ENCODE measurements at regions not wholly inside any gene's neighbourhood (a gene's known extent, or its start where the extent isn't known, plus 50 kb on each side); places are given as distances from the start of the nearest gene placed in this dataset.

GRCh38 chr5:1961952-1962595, 79.3 kb upstream of the IRX4 start:
- no peak overlapping the region for H3K27ac ChIP-seq
- TF ChIP-seq CTCF (IDR thresholded peaks at IDR 0.05) (no peak), ZFX (IDR thresholded peaks at IDR 0.05; ENCODE audit: borderline replicate concordance) (no peak)

DNA sequence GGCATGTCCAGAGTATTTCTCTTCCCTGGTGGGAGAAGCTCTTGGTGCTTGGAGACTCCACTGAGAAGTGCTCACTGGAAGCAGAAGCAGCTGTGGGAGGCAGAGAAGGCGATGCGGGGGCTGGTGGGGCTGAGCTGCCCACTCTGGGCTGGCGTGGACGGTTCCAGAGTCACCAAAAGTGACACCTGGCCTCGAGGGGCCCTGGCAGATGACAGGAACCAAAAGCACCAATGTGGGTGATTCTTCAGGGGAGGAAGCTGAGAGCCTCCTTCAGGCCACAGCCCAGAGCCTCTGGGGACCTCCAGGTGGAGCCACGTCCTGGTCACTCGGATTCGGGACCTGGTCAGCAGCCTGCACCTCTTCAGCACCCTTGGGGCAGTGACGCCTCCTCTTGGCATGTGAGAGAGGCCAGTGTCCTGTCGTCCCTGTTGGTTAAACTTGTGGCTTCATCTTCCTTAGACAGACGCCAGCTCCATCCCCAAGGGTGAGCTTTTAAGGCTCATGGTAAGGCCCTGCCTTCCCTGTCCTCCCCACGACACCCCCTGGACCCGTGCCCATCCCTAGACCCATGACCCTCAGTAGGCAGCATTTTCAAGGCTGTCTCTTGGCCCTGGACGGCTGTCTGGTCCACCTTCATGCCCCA, 78.7 kb upstream of the IRX4 start:
- TF ChIP-seq CTCF (IDR thresholded peaks at IDR 0.05): no peak
- no peak for TF ChIP-seq ZFX (IDR thresholded peaks at IDR 0.05; ENCODE audit: borderline replicate concordance)
- no peak overlapping the region for H3K27ac ChIP-seq

DNA sequence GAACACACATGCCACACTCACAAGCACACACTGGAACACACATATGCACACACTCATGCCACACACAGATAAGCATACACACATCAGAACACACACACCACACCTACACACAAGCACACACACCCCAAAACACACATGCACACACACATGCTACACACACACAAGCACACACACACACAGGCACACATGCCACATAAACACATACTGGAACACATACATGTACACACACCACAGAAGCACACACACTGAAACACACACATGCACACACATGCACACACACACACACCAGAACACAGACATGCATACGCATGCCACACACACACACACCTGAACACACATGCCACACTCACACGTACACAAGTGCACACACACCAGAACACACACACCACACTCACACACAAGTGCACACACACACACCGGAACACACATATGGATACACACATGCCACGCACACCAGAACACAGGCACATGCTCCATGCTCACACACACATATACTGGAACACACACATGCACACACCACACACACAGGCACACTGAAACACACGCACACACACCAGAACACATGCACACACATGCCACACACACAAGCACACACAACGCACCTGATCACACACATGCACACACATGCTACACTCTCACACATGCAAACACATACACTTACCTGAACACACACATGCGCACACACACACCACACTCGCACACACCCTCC, 78.0 kb upstream of the IRX4 start:
- TF ChIP-seq CTCF (IDR thresholded peaks at IDR 0.05) (no peak), ZFX (IDR thresholded peaks at IDR 0.05; ENCODE audit: borderline replicate concordance) (no peak)
- H3K27ac ChIP-seq: no peak overlapping the region

GRCh38 chr5:1959725-1960581, 77.2 kb upstream of the IRX4 start:
- no peak overlapping the region for H3K27ac ChIP-seq
- TF ChIP-seq CTCF (IDR thresholded peaks at IDR 0.05): no peak
- TF ChIP-seq ZFX (IDR thresholded peaks at IDR 0.05; ENCODE audit: borderline replicate concordance): no peak

GRCh38 chr5:1959231-1959630, 76.5 kb upstream of the IRX4 start:
- TF ChIP-seq CTCF (IDR thresholded peaks at IDR 0.05) (no peak), ZFX (IDR thresholded peaks at IDR 0.05; ENCODE audit: borderline replicate concordance) (no peak)
- no peak overlapping the region for H3K27ac ChIP-seq

GRCh38 chr5:1958211-1959010, 75.7 kb upstream of the IRX4 start:
- TF ChIP-seq CTCF (IDR thresholded peaks at IDR 0.05) (no peak), ZFX (IDR thresholded peaks at IDR 0.05; ENCODE audit: borderline replicate concordance) (no peak)

More at GRCh38 chr5:1958211-1959010, 75.7 kb upstream of the IRX4 start:
- H3K27ac ChIP-seq: no peak overlapping the region
